Omental fat pad (tissue), 3 donors: ENCODE measurements at regions not wholly inside any gene's neighbourhood (a gene's known extent, or its start where the extent isn't known, plus 50 kb on each side); places are given as distances from the start of the nearest gene placed in this dataset.

Experiments used
- ATAC-seq: fragments of 150-250 bp; one replicate; pipeline ENCODE4 v1.9.1; 2016; ENCODE audit warnings: mild to moderate bottlenecking, moderate library complexity; ENCODE audit not compliant: low FRiP score
- DNase-seq: peaks from one replicate; pipeline ENCODE4 v3.0.0-alpha.2; 2019; ENCODE audit warnings: low spot score
- TF ChIP-seq, protein P1 (sequence below), 3 donors: fragments of 450-650 bp; IDR thresholded peaks; one replicate each; pipeline ENCODE4 v1.5.1; 2016 to 2017; ENCODE audit warnings: antibody characterized with exemption in 3 of 3, mild to moderate bottlenecking in 3 of 3, moderate library complexity in 2 of 3

- DNase-seq = no peak
- no peak for ATAC-seq
- TF ChIP-seq, protein P1, sequence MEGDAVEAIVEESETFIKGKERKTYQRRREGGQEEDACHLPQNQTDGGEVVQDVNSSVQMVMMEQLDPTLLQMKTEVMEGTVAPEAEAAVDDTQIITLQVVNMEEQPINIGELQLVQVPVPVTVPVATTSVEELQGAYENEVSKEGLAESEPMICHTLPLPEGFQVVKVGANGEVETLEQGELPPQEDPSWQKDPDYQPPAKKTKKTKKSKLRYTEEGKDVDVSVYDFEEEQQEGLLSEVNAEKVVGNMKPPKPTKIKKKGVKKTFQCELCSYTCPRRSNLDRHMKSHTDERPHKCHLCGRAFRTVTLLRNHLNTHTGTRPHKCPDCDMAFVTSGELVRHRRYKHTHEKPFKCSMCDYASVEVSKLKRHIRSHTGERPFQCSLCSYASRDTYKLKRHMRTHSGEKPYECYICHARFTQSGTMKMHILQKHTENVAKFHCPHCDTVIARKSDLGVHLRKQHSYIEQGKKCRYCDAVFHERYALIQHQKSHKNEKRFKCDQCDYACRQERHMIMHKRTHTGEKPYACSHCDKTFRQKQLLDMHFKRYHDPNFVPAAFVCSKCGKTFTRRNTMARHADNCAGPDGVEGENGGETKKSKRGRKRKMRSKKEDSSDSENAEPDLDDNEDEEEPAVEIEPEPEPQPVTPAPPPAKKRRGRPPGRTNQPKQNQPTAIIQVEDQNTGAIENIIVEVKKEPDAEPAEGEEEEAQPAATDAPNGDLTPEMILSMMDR (IDR thresholded peaks at IDR 0.05) = no peak
Measured at GRCh38 chr3:30233913-30234646, 372.3 kb upstream of the TGFBR2 start.

- ATAC-seq (no peak), DNase-seq (no peak)
- TF ChIP-seq, protein P1 (IDR thresholded peaks at IDR 0.05) = no peak
Measured at GRCh38 chr3:30236011-30236410, 370.4 kb upstream of the TGFBR2 start.

- ATAC-seq (no peak), DNase-seq (no peak)
- TF ChIP-seq, protein P1 (IDR thresholded peaks at IDR 0.05) = no peak
Measured at GRCh38 chr3:30241721-30242120, 364.7 kb upstream of the TGFBR2 start.

DNA sequence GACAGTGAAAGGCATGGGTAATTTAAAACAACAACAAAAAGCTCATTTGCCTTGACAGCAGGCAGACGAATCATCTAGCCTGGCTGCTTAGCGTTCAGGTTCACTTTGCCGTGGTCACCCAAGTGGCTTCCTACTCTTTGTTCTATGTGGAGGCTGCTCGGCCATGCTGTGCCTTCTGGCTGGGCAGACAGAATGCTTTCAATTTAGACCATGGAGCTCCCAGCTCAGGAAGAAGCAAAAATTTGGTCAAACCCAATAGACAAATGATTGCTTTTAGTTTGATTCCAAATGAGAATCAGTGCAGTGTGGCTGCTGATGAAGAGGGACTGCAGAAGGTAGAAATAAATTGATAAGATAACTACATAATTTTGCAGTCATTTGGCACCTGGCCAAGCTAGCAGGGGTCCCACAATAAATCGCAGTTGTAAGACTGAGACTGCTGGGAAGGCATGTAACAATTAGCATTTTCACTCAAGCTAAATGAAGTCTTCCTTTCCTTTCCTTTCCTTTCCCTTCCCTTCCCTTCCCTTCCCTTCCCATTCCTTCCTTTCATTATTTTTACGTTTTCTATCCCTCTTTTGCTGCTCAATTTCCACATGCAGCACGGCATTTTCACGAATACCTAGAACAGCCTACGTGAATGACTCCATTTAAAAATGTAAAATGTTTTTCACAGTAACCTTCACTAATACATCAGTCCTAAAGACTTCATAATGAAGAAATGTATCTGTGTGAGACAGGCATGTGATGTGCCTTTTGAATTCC lies 360.4 kb upstream of the TGFBR2 start:
- TF ChIP-seq, protein P1 (IDR thresholded peaks at IDR 0.05) = no peak
- ATAC-seq (no peak), DNase-seq (no peak)

GRCh38 chr3:30248423-30248822 lies 358.0 kb upstream of the TGFBR2 start:
- ATAC-seq = no peak
- TF ChIP-seq, protein P1 (IDR thresholded peaks at IDR 0.05) = no peak
- DNase-seq = no peak

- TF ChIP-seq, protein P1 (IDR thresholded peaks at IDR 0.05) = no peak
- DNase-seq (no peak), ATAC-seq (no peak)
Measured at GRCh38 chr3:30252474-30252873, 353.9 kb upstream of the TGFBR2 start.

DNA sequence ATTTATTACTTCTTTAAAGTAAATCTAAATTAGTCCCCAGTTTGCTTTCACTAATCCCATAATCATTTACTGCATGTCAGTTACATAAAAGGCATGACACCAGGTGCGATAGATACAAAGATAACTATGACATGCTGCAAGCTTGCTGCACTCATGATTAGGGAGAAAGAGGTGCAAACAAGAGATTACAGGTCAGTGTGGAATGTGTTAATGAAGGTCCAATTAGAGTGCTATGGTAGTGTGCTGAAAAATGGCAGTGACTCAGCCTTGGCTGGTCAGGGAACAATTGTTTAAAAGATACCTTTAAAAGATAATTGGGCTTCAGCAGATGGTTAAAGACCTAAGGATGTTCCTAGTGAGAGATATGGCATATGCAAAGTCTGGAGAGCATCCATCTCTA lies 352.6 kb upstream of the TGFBR2 start:
- ATAC-seq (no peak), DNase-seq (no peak)
- TF ChIP-seq, protein P1 (IDR thresholded peaks at IDR 0.05) = no peak
